DOHH2 (cell line): ENCODE measurements at regions not wholly inside any gene's neighbourhood (a gene's known extent, or its start where the extent isn't known, plus 50 kb on each side); places are given as distances from the start of the nearest gene placed in this dataset.

ENCODE experiments used
- H3F3A ChIP-seq: fragments of 200-600 bp; sonication (generic), shearing (Covaris generic); 2 replicates; pipeline ENCODE4 v1.6.0; 2016; ENCODE audit warnings: antibody characterized with exemption, mild to moderate bottlenecking; ENCODE audit not compliant: control insufficient read depth, insufficient read depth
- H3K27ac ChIP-seq: fragments of 200-600 bp; sonication (generic); 2 replicates; pipeline ENCODE4 v1.5.1; 2014; ENCODE audit warnings: low read depth, mild to moderate bottlenecking, low read length, moderate library complexity
- H3K27me3 ChIP-seq: fragments of 200-600 bp; sonication (generic); 2 replicates; pipeline ENCODE4 v1.6.1; 2014; ENCODE audit warnings: mild to moderate bottlenecking, low read length, mixed read lengths; ENCODE audit not compliant: control insufficient read depth
- H3K36me3 ChIP-seq: fragments of 200-600 bp; sonication (generic); 2 replicates; pipeline ENCODE4 v1.6.1; 2014; ENCODE audit warnings: mild to moderate bottlenecking, low read length, moderate library complexity, mixed read lengths; ENCODE audit not compliant: control insufficient read depth
- H3K4me1 ChIP-seq: fragments of 200-600 bp; sonication (generic); 2 replicates; pipeline ENCODE4 v1.6.1; 2014; ENCODE audit warnings: mild to moderate bottlenecking, low read length, mixed read lengths; ENCODE audit not compliant: control insufficient read depth
- H3K4me2 ChIP-seq: fragments of 200-600 bp; sonication (generic); 2 replicates; pipeline ENCODE4 v1.6.0; 2014; ENCODE audit warnings: mild to moderate bottlenecking, low read length, moderate library complexity
- H3K4me3 ChIP-seq: fragments of 200-600 bp; sonication (generic); 2 replicates; pipeline ENCODE4 v1.5.1; 2014; ENCODE audit warnings: mild to moderate bottlenecking, low read length, mixed read lengths
- H3K79me2 ChIP-seq: fragments of 200-600 bp; sonication (generic); 2 replicates; pipeline ENCODE4 v1.6.1; 2014; ENCODE audit warnings: mild to moderate bottlenecking, low read length, mixed read lengths; ENCODE audit not compliant: control insufficient read depth
- H3K9me2 ChIP-seq: fragments of 200-600 bp; sonication (generic); replicated peaks from 2 replicates; pipeline ENCODE4 v1.6.1; 2014; ENCODE audit warnings: mild to moderate bottlenecking, low read length, mixed read lengths; ENCODE audit not compliant: control insufficient read depth
- H3K9me3 ChIP-seq: fragments of 200-600 bp; sonication (generic); 2 replicates; pipeline ENCODE4 v1.6.1; 2014; ENCODE audit warnings: antibody characterized with exemption, low read length, mixed read lengths; ENCODE audit not compliant: control insufficient read depth, insufficient read depth
- H4K20me1 ChIP-seq: fragments of 200-600 bp; sonication (generic); 2 replicates; pipeline ENCODE4 v1.6.0; 2014; ENCODE audit warnings: low read depth, mild to moderate bottlenecking, antibody characterized with exemption, low read length, moderate library complexity; ENCODE audit not compliant: control insufficient read depth, insufficient read depth
- EZH2phosphoT487 ChIP-seq: fragments of 200-600 bp; sonication (generic); IDR thresholded peaks from 2 replicates; pipeline ENCODE4 v1.6.1; 2017; ENCODE audit warnings: borderline replicate concordance, mild to moderate bottlenecking, antibody characterized with exemption, low read length, moderate library complexity, mixed read lengths
- TF ChIP-seq, protein P1 (sequence below): fragments of 200-600 bp; sonication (generic); IDR thresholded peaks from one replicate; pipeline ENCODE4 v1.5.1; 2014; ENCODE audit warnings: antibody characterized with exemption, mild to moderate bottlenecking, low read depth, low read length; ENCODE audit not compliant: poor library complexity, severe bottlenecking

DNA sequence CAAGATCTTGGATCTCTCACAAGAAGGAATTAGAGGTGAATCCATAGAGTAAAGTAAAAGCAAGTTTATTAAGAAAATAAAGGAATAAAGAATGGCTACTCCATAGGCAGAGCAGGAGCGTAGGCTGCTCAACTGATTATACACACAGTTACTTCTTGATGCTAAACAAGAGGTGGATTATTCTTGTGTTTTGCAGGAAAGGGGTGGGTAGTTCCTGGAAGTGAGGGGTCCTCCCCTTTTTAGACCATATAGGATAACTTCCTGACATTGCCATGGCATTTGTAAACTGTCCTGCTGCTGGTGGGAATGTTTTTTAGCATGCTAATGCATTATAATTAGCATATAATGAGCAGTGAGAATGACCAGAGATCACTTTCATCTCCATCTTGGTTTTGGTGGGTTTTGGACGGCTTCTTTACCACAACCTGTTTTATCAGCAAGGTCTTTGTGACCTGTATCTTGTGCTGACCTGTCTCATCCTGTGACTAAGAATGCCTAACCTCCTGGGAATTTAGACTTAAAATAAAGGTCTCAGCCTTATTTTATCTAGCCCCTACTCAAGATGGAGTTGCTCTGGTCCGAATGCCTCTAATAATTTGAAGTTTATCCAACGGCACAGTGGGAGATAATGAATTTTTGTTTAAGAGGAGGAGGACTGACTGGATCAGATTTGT lies 165.7 kb upstream of the DMRT1 start:
- no peaks in the 10 kb centered on the region for H4K20me1 ChIP-seq
- no peaks in the 10 kb centered on the region for H3K9me2 ChIP-seq
- no peak overlapping the region for H3K4me2 ChIP-seq
- H3K4me1 ChIP-seq, result peaks cover 5% of the 10 kb centered on the region
- peaks cover 44% of the 10 kb centered on the region for H3K79me2 ChIP-seq
- H3K27me3 ChIP-seq, result no peaks in the 10 kb centered on the region
- 0 out of 2 replicates have a peak, but pooled peaks cover 3% of the 10 kb centered on the region for H3F3A ChIP-seq
- no peak overlapping the region for H3K4me3 ChIP-seq
- H3K9me3 ChIP-seq, result no peaks in the 10 kb centered on the region
- no peak overlapping the region for H3K27ac ChIP-seq
- TF ChIP-seq, protein P1, sequence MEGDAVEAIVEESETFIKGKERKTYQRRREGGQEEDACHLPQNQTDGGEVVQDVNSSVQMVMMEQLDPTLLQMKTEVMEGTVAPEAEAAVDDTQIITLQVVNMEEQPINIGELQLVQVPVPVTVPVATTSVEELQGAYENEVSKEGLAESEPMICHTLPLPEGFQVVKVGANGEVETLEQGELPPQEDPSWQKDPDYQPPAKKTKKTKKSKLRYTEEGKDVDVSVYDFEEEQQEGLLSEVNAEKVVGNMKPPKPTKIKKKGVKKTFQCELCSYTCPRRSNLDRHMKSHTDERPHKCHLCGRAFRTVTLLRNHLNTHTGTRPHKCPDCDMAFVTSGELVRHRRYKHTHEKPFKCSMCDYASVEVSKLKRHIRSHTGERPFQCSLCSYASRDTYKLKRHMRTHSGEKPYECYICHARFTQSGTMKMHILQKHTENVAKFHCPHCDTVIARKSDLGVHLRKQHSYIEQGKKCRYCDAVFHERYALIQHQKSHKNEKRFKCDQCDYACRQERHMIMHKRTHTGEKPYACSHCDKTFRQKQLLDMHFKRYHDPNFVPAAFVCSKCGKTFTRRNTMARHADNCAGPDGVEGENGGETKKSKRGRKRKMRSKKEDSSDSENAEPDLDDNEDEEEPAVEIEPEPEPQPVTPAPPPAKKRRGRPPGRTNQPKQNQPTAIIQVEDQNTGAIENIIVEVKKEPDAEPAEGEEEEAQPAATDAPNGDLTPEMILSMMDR, result no peak
- no peak for TF ChIP-seq EZH2phosphoT487
- H3K36me3 ChIP-seq, result peaks cover 36% of the 10 kb centered on the region

DNA sequence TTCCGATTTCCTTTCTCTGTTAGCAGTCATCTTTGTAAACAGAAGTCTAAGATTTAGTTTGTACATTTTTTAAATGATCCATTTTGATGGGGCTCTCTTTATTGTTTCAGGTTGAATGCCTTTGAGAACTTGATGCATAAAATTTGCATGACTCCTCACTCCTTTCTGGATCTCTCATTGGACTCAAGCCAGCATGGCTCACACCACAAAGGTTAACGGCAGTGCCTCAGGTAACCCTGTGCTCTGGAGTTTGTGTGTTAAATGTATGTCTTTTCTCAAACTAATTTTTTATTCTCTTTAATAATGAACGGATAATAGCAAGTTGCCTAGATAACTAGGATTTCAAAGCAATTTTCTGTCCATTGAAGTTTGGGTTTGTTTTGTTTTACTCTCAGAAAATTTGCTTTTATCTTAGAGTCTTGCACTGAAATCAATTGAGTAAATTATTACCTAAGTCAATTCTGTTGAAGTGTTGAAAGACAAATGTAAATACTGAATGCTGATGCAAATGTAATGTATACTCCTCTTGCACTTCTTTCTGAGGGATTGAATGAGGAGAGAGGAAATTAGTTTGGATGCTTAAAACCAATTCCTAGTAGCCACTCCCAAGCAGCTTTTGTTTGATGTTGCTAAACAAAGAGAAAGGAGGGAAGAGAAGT lies 164.6 kb upstream of the DMRT1 start:
- Histone ChIP-seq H3K4me1 (peaks cover 5% of the 10 kb centered on the region), H3K4me3 (no peak overlapping the region), H3K9me2 (no peaks in the 10 kb centered on the region), H3K36me3 (peaks cover 36% of the 10 kb centered on the region), H4K20me1 (no peaks in the 10 kb centered on the region), H3K27me3 (no peaks in the 10 kb centered on the region), H3K9me3 (no peaks in the 10 kb centered on the region), H3F3A (0 out of 2 replicates have a peak, but pooled peaks cover 3% of the 10 kb centered on the region), H3K4me2 (no peak overlapping the region), H3K27ac (no peak overlapping the region), H3K79me2 (peaks cover 40% of the 10 kb centered on the region)
- no peak for TF ChIP-seq EZH2phosphoT487
- TF ChIP-seq, protein P1, result no peak

DNA sequence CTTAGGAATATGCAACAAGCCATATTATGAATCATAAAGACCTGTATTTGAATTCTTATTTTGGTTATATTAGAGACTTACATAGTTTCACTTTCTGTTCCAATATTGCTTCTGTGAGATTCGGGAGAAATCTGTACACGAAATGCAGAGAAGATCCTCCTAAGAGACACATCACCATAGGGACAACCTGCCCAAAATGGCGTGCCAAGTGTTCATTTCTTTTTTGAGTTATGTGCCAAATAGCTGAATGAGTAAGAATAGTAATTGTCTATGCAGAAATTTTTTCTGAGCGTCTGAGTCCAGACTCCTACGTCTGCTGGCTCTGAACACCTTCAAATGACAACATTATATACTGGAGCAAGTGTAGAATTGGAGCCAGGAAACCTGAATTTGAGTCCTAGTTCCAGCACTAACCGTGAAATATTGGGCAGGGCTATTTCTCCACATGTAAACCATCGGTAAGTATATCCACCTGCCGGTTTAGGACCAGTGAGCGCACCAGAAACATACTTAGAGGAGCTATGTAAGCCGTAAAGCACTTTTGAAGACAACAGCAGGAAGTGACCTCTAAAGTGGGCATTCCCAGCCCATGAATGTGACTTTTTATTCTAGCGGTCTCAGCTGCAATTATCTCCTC lies 163.9 kb upstream of the DMRT1 start:
- H3K27me3 ChIP-seq, result no peaks in the 10 kb centered on the region
- no peak overlapping the region for H3K4me3 ChIP-seq

More for the DNA sequence above, 163.9 kb upstream of the DMRT1 start:
- H3F3A ChIP-seq, result 0 out of 2 replicates have a peak, but pooled peaks cover 3% of the 10 kb centered on the region
- H3K36me3 ChIP-seq, result peaks cover 36% of the 10 kb centered on the region
- peaks cover 5% of the 10 kb centered on the region for H3K4me1 ChIP-seq
- peaks cover 33% of the 10 kb centered on the region for H3K79me2 ChIP-seq
- TF ChIP-seq, protein P1, result no peak
- TF ChIP-seq EZH2phosphoT487, result no peak
- H3K9me3 ChIP-seq, result no peaks in the 10 kb centered on the region
- H3K27ac ChIP-seq, result no peak overlapping the region
- no peaks in the 10 kb centered on the region for H3K9me2 ChIP-seq
- H4K20me1 ChIP-seq, result no peaks in the 10 kb centered on the region
- H3K4me2 ChIP-seq, result no peak overlapping the region
